DLD1 (cell line): ENCODE measurements at regions not wholly inside any gene's neighbourhood (a gene's known extent, or its start where the extent isn't known, plus 50 kb on each side); places are given as distances from the start of the nearest gene placed in this dataset.
"Not testable (repeated sequence)": the region's sequence is repeated elsewhere in the genome, so short reads cannot be mapped to it uniquely, and the experiment has no call there.

Experiments
- in situ Hi-C: cut with HindIII; loops from 2 replicates; pipeline ENCODE4 v1.10.0; 2017; ENCODE audit warnings: low sequenced_read_pairs

GRCh38 chr4:19650903-19651864, 600.5 kb upstream of the SLIT2 start:
- in situ Hi-C loops, result no loop called here

- in situ Hi-C loops, result no loop called here
Observed at GRCh38 chr4:19645589-19645988, 606.1 kb upstream of the SLIT2 start.

- in situ Hi-C loops, result no loop called here
Observed at GRCh38 chr4:19636451-19636850, 615.3 kb upstream of the SLIT2 start.

- in situ Hi-C loops, result no loop called here
Observed at GRCh38 chr4:19631814-19632213, 619.9 kb upstream of the SLIT2 start.

GRCh38 chr4:19623866-19624265, 627.8 kb upstream of the SLIT2 start:
- in situ Hi-C loops, result no loop called here

- in situ Hi-C loops, result no loop called here
Observed at GRCh38 chr4:19615086-19615689, 636.5 kb upstream of the SLIT2 start.

GRCh38 chr4:19614171-19614570, 637.5 kb upstream of the SLIT2 start:
- in situ Hi-C loops, result no loop called here

GRCh38 chr4:19596342-19596741, 655.4 kb upstream of the SLIT2 start:
- in situ Hi-C loops, result no loop called here

GRCh38 chr4:19592391-19592790, 659.3 kb upstream of the SLIT2 start:
- in situ Hi-C loops, result no loop called here

- in situ Hi-C loops, result no loop called here
Observed at GRCh38 chr4:19583827-19584569, 667.7 kb upstream of the SLIT2 start.

- in situ Hi-C loops, result no loop called here
Observed at GRCh38 chr4:19580095-19580494, 671.6 kb upstream of the SLIT2 start.

GRCh38 chr4:19579608-19580007, 672.1 kb upstream of the SLIT2 start:
- in situ Hi-C loops, result no loop called here

GRCh38 chr4:19577097-19577496, 674.6 kb upstream of the SLIT2 start:
- in situ Hi-C loops, result no loop called here

- in situ Hi-C loops, result no loop called here
Observed at GRCh38 chr4:19575924-19576323, 675.8 kb upstream of the SLIT2 start.

- in situ Hi-C loops, result no loop called here
Observed at GRCh38 chr4:19566041-19566440, 685.7 kb upstream of the SLIT2 start.

- in situ Hi-C loops, result no loop called here
Observed at GRCh38 chr4:19562456-19562855, 689.2 kb upstream of the SLIT2 start.

GRCh38 chr4:19557161-19557560, 694.5 kb upstream of the SLIT2 start:
- in situ Hi-C loops, result no loop called here

- in situ Hi-C loops, result not testable (repeated sequence)
Observed at GRCh38 chr4:19556276-19556675, 695.4 kb upstream of the SLIT2 start.

GRCh38 chr4:19547463-19547862, 704.2 kb upstream of the SLIT2 start:
- in situ Hi-C loops, result no loop called here

GRCh38 chr4:19544446-19545125, 707.1 kb upstream of the SLIT2 start:
- in situ Hi-C loops, result no loop called here
